HG03520 (cell line): ENCODE measurements at regions not wholly inside any gene's neighbourhood (a gene's known extent, or its start where the extent isn't known, plus 50 kb on each side); places are given as distances from the start of the nearest gene placed in this dataset.

Source experiments
- ATAC-seq: cut with Tn5 transposase; IDR thresholded peaks from one replicate; pipeline ENCODE4 v1.9.1; 2021; ENCODE audit warnings: mild to moderate bottlenecking, moderate library complexity; ENCODE audit not compliant: unreplicated experiment

DNA sequence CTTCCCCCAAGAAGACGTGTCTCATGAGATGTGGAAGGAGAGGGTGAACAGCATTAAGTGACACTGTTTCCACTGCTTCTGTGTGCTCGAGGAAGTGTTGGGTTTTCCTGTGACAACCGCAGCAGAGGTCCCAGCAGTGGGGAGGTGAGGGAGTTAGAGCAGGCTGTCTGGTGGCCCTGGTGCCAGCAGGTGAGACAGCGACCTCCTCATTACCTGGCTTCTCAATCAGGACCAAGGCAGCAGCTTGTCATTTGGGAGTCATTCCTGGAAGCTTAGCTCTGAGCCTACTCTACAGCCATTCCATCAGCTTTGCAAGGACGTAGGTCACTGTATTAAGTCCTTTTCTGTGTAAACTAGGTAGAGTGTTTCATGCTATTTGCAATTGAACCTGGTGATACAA lies 63.3 kb upstream of the RGMA start:
- ATAC-seq, result no peak

DNA sequence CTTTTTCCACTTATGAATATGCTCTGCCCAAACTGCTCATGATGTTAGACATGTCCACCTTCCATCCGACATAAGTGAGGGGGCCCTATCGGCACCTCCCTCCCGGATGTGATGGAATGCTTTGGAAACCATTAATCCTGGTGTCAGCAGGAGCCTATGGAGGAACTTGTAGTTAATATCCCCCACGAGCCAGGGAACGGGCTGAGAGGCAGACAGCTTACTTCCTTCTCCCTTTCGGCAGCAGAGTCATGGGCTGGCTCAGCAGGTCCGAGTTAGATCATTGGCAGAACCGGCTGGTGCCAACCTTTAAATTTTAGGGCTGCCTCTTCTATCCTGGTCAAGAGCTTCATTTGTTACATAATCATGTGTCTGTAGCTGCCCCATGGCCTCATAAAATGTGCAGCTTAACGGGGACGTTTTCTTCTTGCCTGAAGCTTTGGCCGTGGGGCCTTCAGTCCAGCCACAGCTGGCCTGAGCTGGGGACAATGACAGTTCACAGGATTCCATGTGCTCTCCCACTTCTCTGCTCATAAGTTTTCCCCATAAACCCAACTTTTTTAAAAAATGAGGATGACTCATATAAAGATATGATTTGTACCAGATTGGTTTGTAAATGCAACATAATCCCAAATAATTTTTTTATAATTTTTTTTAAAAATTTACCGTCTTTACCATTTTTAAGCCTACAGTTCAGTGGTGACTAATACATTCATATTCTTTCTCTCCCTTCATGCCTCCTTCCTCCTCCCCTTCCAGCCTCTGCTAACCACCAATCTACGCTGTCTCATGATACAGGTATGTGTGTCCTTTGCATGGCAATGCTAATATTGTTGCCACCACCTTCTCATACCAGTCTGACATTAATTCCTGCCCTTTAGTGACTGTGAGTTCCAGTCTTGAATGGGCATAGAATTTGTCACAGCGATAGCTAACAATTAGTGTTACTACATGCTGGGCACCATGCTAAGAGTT lies 62.2 kb upstream of the RGMA start:
- no peak for ATAC-seq

GRCh38 chr15:93146601-93147000 lies 57.6 kb upstream of the RGMA start:
- no peak for ATAC-seq

DNA sequence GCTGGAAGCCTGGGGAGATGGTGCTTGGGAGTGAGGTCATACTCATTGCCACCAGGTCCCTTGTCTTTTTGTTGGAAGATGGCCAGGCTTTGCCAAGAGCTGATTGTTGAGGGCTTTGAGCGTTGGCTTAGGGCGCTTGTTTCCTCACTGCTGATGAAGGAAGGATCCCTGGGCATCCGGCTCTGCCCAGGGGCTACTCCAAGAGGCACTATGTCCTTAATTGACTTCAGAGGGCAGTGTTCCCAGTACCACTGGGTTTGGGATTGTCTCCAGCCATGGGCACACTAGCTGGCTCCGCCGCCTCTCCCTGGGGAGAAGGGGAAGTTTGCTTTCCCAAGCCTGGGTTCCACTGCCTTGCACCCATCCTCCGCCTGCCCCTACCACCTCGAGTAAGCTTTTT lies 57.2 kb upstream of the RGMA start:
- ATAC-seq, result no peak

DNA sequence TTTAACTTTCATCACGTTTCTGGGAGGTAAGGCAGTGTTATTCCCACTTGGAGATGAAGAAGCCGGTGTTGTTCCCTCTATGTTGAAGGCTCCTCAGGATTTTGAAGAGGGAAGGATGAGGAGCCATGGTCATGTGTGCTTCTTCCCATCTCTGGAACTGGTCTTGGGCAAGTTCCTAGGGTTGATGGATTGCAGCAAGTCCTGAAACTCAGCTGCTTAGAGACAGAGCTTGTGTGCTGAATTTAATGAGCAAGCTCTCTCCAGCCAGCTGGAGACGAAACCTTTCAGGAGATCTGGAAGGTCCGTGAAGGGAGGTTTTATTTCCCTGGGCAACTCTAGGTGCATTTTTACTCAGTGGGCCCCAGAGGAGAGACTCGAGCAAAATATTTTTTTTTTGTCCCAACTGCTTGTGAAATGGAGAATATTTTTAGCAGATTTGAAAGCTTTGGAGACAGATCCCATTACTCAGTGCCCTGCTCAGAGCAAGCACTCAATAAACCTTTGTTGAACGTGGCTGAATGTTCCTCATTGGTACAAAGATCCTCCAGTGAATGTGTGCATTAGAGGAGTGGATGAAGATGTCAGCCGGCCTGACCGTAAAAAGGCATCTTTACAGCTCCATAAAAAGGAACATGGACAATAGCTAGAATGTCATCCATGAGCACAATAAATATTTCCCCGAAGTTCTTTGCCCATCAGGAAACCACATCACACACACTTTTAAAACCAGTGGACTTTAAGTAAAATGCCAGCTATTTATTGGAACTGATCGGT lies 55.6 kb upstream of the RGMA start:
- no peak for ATAC-seq

DNA sequence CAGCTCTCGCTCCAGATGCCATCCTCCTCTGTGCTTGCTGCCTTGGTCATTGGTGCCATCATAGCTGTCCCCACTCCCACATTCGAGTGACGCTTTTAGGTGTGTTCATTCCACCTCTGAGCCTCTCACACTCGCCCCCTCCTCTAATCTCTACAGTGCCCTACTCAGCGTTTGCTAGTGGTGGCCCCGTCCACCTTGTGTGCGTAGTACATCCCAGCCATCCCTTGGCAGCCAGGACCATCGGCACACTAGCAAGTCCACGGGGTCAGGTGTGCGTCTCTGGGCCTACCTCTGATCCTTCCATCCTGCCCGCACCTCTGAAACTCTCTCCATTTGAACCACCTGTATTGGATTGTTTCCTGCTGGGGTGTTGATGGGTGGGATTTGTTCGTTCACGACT lies 54.2 kb upstream of the RGMA start:
- no peak for ATAC-seq

DNA sequence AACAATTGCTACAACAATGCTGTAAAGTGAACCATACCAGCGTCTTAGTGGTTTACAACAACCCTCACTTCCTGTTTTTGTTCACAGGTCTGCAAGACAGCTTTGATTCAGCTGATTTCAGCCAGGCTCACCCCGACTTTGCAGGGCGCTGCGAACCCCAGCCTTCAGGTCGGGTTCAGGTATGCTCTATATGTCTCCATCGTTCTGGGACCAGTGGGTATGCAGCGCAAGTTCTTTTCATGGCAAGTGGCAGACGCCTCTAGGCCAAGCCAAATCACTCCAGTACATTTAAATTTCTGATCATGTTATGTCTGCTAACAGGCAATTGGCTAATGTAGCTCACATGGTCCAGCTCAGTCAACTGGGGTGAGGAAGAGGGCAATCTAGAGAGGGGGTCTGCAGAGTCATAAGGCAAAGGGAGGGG lies 52.4 kb upstream of the RGMA start:
- peak; percentile 80 for ATAC-seq

- no peak for ATAC-seq
These were observed 50.4 kb upstream of the RGMA start for GRCh38 chr15:93139436-93139835.

DNA sequence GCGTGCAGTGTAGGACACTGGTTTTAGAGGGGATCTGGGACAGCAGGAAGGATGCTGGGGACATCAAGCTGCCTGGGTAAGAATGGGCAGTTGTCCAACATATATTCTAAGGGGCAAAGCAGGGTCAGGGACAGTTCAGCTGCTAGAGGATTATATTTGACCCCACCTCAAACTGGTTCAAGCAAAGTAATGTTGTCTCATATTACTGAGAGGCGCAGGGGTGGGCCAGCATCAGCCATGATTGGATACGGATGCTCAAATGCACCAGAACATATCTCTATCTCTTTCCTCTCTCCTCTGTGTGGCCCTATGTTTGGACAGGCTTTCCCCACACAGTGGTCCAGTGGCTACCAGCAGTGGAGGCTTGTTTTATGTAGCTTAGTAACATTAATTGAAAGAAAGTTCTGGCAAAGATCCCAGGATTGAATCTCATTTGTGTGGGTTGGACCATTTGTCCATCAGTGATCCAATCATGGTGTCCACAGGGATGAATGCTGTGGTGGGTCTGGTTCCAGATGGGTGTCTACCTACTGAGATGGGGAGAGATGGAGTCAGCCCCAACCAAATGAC lies 49.8 kb upstream of the RGMA start:
- ATAC-seq, result no peak
